IPS DF 6.9 (cell line): ENCODE measurements at regions not wholly inside any gene's neighbourhood (a gene's known extent, or its start where the extent isn't known, plus 50 kb on each side); places are given as distances from the start of the nearest gene placed in this dataset.

Source experiments
- DNase-seq: peaks from one replicate; pipeline ENCODE4 v3.0.0-alpha.2; 2013; ENCODE audit warnings: low read depth, low spot score
- H3K27ac ChIP-seq: one replicate; pipeline ENCODE4 v1.5.1; 2013; ENCODE audit warnings: low read length, control low read depth
- H3K27me3 ChIP-seq: 2 replicates; pipeline ENCODE4 v1.6.1; 2013; ENCODE audit warnings: mild to moderate bottlenecking, low read length; ENCODE audit not compliant: control insufficient read depth, insufficient read depth
- H3K36me3 ChIP-seq: 2 replicates; pipeline ENCODE4 v1.6.1; 2013; ENCODE audit warnings: low read length; ENCODE audit not compliant: control insufficient read depth, insufficient read depth
- H3K4me1 ChIP-seq: 2 replicates; pipeline ENCODE4 v1.6.1; 2013; ENCODE audit warnings: low read length; ENCODE audit not compliant: control insufficient read depth, insufficient read depth
- H3K4me3 ChIP-seq: 2 replicates; pipeline ENCODE4 v1.5.1; 2013; ENCODE audit warnings: mild to moderate bottlenecking, low read length
- H3K9me3 ChIP-seq: 2 replicates; pipeline ENCODE4 v1.6.1; 2013; ENCODE audit warnings: low read length, inconsistent platforms; ENCODE audit not compliant: control insufficient read depth, insufficient read depth
- WGBS: extraction: QIAGEN DNeasy Blood & Tissue Kit; methylation state at CpG from one replicate; pipeline ENCODE4 v1.1.7; 2013; ENCODE audit warnings: mixed read lengths, missing lambda C conversion rate; ENCODE audit not compliant: insufficient read length, insufficient coverage; 5-methylcytosine and 5-hydroxymethylcytosine counted together

- WGBS = no CpG with 5 or more reads among the region's 8 CpGs
Observed at GRCh38 chr12:126083926-126084325, 1018.7 kb downstream of the AACS start.

DNA sequence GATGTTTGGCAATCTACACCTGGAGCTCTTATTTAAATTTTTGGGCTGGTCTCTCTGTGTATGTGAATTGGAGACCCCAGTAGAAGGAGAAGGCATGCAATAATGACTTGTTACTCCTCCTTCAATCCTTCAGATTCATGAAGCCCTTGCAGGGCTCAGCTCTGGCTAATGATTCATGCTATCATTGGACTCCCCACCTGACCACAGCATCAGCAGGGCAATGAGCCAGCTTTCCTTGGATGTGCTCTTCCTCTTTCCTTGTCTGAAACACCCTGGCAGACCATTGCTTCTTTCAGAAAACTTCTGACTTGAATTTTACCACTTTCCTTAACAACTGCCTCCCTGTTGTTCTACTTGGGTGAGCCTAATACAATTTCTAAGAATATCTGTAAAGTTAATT is 1019.2 kb downstream of the AACS start:
- Histone ChIP-seq H3K4me3 (no peak overlapping the region), H3K9me3 (no peaks in the 10 kb centered on the region), H3K36me3 (no peaks in the 10 kb centered on the region), H3K4me1 (0 out of 2 replicates have a peak, but pooled peaks cover 2% of the 10 kb centered on the region), H3K27ac (no peak overlapping the region), H3K27me3 (no peaks in the 10 kb centered on the region)
- DNase-seq = no peak

More at GRCh38 chr12:126083926-126084325, 1018.7 kb downstream of the AACS start:
- no peak for DNase-seq
- Histone ChIP-seq H3K27ac (no peak overlapping the region), H3K4me1 (0 out of 2 replicates have a peak, but pooled peaks cover 2% of the 10 kb centered on the region), H3K27me3 (no peaks in the 10 kb centered on the region), H3K9me3 (no peaks in the 10 kb centered on the region), H3K4me3 (no peak overlapping the region), H3K36me3 (no peaks in the 10 kb centered on the region)

- H3K4me3 ChIP-seq = no peak overlapping the region
- WGBS = 100% methylated on average over 2 of the region's 3 CpGs
- H3K27ac ChIP-seq = no peak overlapping the region
- H3K27me3 ChIP-seq = no peaks in the 10 kb centered on the region
- no peak for DNase-seq
- no peaks in the 10 kb centered on the region for H3K36me3 ChIP-seq
- no peaks in the 10 kb centered on the region for H3K9me3 ChIP-seq
- 0 out of 2 replicates have a peak, but pooled peaks cover 2% of the 10 kb centered on the region for H3K4me1 ChIP-seq
Observed at GRCh38 chr12:126086242-126086641, 1021.0 kb downstream of the AACS start.

- Histone ChIP-seq H3K36me3 (no peaks in the 10 kb centered on the region), H3K4me1 (0 out of 2 replicates have a peak, but pooled peaks cover 2% of the 10 kb centered on the region), H3K4me3 (no peak overlapping the region), H3K27me3 (no peaks in the 10 kb centered on the region), H3K27ac (no peak overlapping the region), H3K9me3 (no peaks in the 10 kb centered on the region)
- WGBS = no CpG with 5 or more reads among the region's 3 CpGs
- DNase-seq = no peak
Observed at GRCh38 chr12:126087692-126088091, 1022.5 kb downstream of the AACS start.

DNA sequence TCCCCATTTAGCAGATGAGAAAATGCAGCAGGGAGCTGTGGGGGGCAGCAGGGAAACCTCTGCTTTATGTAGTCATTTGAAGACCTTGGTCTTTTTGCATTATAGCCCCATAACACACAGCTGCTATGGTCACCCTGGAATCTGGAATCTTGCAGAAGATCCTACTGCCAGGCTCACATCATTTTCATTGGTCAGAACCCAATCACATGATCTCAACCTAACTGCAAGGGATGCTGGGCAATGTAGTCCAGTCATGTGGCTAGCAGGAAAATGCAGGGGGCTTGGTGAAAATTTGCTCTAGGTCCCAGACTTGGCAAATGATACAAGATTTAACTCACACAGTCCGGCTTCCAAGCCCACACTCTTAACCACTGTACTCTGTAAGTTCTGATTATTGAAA is 1028.7 kb downstream of the AACS start:
- no peak overlapping the region for H3K27ac ChIP-seq
- H3K4me3 ChIP-seq = no peak overlapping the region
- H3K9me3 ChIP-seq = no peaks in the 10 kb centered on the region
- no peaks in the 10 kb centered on the region for H3K27me3 ChIP-seq
- H3K36me3 ChIP-seq = no peaks in the 10 kb centered on the region
- WGBS = no CpG with 5 or more reads among the region's 1 CpG
- DNase-seq = peak; percentile 35
- no peaks in the 10 kb centered on the region for H3K4me1 ChIP-seq

DNA sequence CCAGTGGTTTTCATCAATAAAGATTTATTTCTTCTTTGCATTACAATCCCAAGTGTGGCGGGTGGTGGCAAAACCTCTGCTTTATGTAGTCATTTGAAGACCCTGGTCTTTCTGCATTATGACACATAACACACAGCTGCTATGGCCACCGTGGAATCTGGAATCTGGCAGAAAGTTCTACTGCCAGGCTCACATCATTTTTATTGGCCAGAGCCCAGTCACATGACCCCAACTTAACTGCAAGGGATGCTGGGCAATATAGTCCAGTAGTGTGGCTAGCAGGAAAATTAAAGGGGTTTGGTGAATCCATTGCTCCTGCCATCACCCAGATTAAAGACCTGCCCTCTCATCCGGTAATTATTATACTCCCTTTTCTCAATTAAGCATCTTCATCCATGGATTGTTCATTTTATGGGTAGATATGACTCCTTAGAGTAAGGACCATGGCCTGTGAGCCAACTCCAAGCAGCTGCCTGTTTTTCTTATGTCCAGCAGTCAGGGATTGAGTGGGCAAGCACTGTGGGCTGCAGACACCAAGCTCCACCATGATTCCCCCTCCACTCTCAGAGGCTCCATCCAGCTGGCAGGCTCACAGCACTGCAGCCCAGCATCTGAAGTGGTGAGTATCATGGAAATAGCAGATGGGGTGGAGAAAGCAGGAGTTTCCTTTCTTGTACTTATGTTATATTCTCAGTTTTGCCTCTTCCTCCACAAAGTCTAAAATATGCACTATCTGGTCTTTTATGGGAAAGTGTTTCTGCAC is 1030.7 kb downstream of the AACS start:
- no peaks in the 10 kb centered on the region for H3K36me3 ChIP-seq
- no peaks in the 10 kb centered on the region for H3K4me1 ChIP-seq
- no peak for DNase-seq
- no peaks in the 10 kb centered on the region for H3K9me3 ChIP-seq
- WGBS = no CpG with 5 or more reads among the region's 3 CpGs
- no peaks in the 10 kb centered on the region for H3K27me3 ChIP-seq
- no peak overlapping the region for H3K4me3 ChIP-seq
- no peak overlapping the region for H3K27ac ChIP-seq

DNA sequence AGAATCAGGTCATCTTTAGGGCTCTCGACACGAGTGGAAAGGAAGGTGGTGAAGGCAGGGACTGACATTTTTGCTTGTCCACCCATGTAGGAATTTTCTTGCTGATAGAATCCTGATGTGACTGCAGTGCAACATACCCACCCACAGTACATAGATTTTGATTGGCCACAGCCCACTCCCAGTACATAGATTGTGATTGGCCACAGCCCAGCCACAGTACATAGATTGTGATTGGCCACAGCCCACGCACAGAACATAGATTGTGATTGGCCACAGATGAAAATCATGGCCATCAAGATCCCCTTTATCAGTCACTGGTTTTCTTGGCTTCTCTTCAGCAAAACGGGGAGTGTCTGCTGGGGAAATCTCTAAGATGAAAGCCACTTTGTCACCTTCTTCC is 1041.5 kb downstream of the AACS start:
- no peak for DNase-seq
- H3K4me3 ChIP-seq = no peak overlapping the region
- no CpG with 5 or more reads among the region's 4 CpGs for WGBS
- H3K36me3 ChIP-seq = no peaks in the 10 kb centered on the region
- no peaks in the 10 kb centered on the region for H3K27me3 ChIP-seq
- no peaks in the 10 kb centered on the region for H3K9me3 ChIP-seq
- no peaks in the 10 kb centered on the region for H3K4me1 ChIP-seq
- H3K27ac ChIP-seq = no peak overlapping the region

GRCh38 chr12:126107659-126108058 is 1042.4 kb downstream of the AACS start:
- Histone ChIP-seq H3K4me1 (no peaks in the 10 kb centered on the region), H3K9me3 (no peaks in the 10 kb centered on the region), H3K36me3 (no peaks in the 10 kb centered on the region), H3K4me3 (no peak overlapping the region), H3K27ac (no peak overlapping the region), H3K27me3 (no peaks in the 10 kb centered on the region)
- no CpG with 5 or more reads among the region's 13 CpGs for WGBS
- DNase-seq = no peak

GRCh38 chr12:126108247-126108646 is 1043.0 kb downstream of the AACS start:
- H3K4me1 ChIP-seq = no peaks in the 10 kb centered on the region
- no peak for DNase-seq
- H3K9me3 ChIP-seq = no peaks in the 10 kb centered on the region
- no peaks in the 10 kb centered on the region for H3K36me3 ChIP-seq
- WGBS = no CpG with 5 or more reads among the region's 3 CpGs
- no peak overlapping the region for H3K27ac ChIP-seq
- H3K4me3 ChIP-seq = no peak overlapping the region
- no peaks in the 10 kb centered on the region for H3K27me3 ChIP-seq

GRCh38 chr12:126112141-126112540 is 1046.9 kb downstream of the AACS start:
- no peak for DNase-seq
- no peaks in the 10 kb centered on the region for H3K4me1 ChIP-seq
- no peak overlapping the region for H3K4me3 ChIP-seq
- H3K36me3 ChIP-seq = no peaks in the 10 kb centered on the region
- WGBS = no CpG with 5 or more reads among the region's 1 CpG
- no peaks in the 10 kb centered on the region for H3K9me3 ChIP-seq
- H3K27ac ChIP-seq = no peak overlapping the region
- no peaks in the 10 kb centered on the region for H3K27me3 ChIP-seq

DNA sequence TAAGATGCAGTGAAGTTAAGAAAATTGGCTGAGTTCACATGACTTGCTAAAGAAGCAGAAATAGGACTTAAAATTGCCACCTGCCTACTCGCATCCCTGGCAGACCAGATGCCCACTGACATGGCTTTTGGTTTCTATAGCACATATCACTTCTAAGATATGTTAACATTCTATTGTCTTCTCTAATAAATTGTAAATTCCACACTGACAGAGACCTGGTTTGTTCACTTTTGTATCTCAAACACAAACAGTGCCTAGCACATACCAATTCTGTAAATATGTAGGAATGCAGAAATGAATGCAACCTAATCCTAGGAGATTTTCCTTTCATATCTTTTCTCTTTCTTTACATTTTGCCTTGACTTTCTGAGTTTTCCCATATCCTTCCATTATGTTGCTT is 1047.6 kb downstream of the AACS start:
- no peak for DNase-seq
- H3K27ac ChIP-seq = no peak overlapping the region
- H3K4me1 ChIP-seq = no peaks in the 10 kb centered on the region
- no peaks in the 10 kb centered on the region for H3K9me3 ChIP-seq
- H3K36me3 ChIP-seq = no peaks in the 10 kb centered on the region
- WGBS = no CpG with 5 or more reads among the region's 1 CpG
- no peaks in the 10 kb centered on the region for H3K27me3 ChIP-seq
- no peak overlapping the region for H3K4me3 ChIP-seq
